ENCODE measurements at regions not wholly inside any gene's neighbourhood (a gene's known extent, or its start where the extent isn't known, plus 50 kb on each side); places are given as distances from the start of the nearest gene placed in this dataset.

DNA sequence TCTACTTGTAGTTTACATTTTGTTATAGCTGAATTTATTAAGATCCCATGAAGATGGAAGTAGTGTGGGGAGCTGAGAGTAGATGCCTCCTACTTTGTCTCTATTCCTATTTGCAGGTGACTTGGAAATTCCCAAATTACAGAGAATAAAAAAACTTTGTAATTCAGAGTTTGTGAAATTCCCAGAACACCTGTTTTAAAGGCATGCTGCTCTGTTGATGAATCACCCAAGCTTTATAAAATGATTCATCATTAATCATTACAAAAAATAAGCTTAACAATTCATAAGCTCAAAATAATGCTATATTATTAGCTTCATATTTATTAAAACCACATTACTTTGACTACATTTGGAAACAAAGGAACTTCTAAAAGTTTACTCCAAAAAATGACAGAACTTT is 856.3 kb downstream of the RPA4 start:
- no peak for TF ChIP-seq CTCF (IDR thresholded peaks at IDR 0.05; ENCODE audit: control extremely low read depth in 1 of 3, insufficient read depth in 1 of 3, low read depth in 1 of 3, low read length in 3 of 3)
- TF ChIP-seq ZNF274 (IDR thresholded peaks at IDR 0.05; ENCODE audit: borderline replicate concordance, extremely low read depth, low read length): no peak
- TF ChIP-seq GABPA (IDR thresholded peaks at IDR 0.05; ENCODE audit: borderline replicate concordance, insufficient read depth, low read length): no peak
- TF ChIP-seq CHD1 (IDR thresholded peaks at IDR 0.05; ENCODE audit: low read depth, low read length): no peak
- TF ChIP-seq, protein P1, sequence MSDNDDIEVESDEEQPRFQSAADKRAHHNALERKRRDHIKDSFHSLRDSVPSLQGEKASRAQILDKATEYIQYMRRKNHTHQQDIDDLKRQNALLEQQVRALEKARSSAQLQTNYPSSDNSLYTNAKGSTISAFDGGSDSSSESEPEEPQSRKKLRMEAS (IDR thresholded peaks at IDR 0.05): no peak
- no peak for TF ChIP-seq SRF (IDR thresholded peaks at IDR 0.05; ENCODE audit: low read depth, low read length)
- TF ChIP-seq YY1 (IDR thresholded peaks at IDR 0.05; ENCODE audit: low read depth, low read length): no peak
- no peak for TF ChIP-seq SP1 (IDR thresholded peaks at IDR 0.05; ENCODE audit: low read depth, low read length)
- TF ChIP-seq POLR2A (IDR thresholded peaks at IDR 0.05; ENCODE audit: control extremely low read depth in 1 of 2, low read depth in 2 of 2, low read length in 2 of 2): no peak
